GM12878 (cell line): ENCODE measurements at regions not wholly inside any gene's neighbourhood (a gene's known extent, or its start where the extent isn't known, plus 50 kb on each side); places are given as distances from the start of the nearest gene placed in this dataset.

Source experiments
- ATAC-seq: fragments of 200-7000 bp; cut with Tn5 transposase; 3 replicates; pipeline ENCODE4 v1.9.1; 2020; ENCODE audit warnings: mild to moderate bottlenecking, moderate library complexity
- BruUV-seq: library from RNA; stranded (reverse); fragments of 400-500 nt; replicated peaks from 2 replicates; lab custom pipeline; 2021; lab: Mats Ljungman, UMichigan
- CTCF ChIA-PET: fragments of 300-600 bp; sonication (Branson Sonifier 250); formaldehyde crosslinking; extraction: SDS; loops from one replicate; lab custom pipeline; 2021; ENCODE audit warnings: inconsistent platforms; lab: Yijun Ruan, JAX
- POLR2A ChIA-PET: fragments of 350-600 bp; formaldehyde crosslinking; extraction: SDS; loops from one replicate; lab custom pipeline; 2021; ENCODE audit warnings: inconsistent platforms; lab: Charles Lee
- RAD21 ChIA-PET: fragments of 300-600 bp; sonication (Branson Sonifier 250); formaldehyde crosslinking; loops from one replicate; lab custom pipeline; 2023; ENCODE audit warnings: antibody characterized with exemption; ENCODE audit not compliant: unreplicated experiment; lab: Charles Lee
- SMC1A ChIA-PET: fragments of 300-600 bp; sonication (Branson Sonifier 250); formaldehyde crosslinking; loops from one replicate; lab custom pipeline; 2023; ENCODE audit not compliant: unreplicated experiment, uncharacterized antibody; lab: Charles Lee
- DNase-seq: peaks from one replicate; pipeline ENCODE4 v3.0.0-alpha.2; 2011; ENCODE audit warnings: low read depth, low spot score
- FAIRE-seq: peaks from 3 replicates; lab custom pipeline; 2011; peaks lifted over from hg19 to GRCh38; lab: Jason Lieb, UNC
- H2AFZ ChIP-seq: 2 replicates; pipeline ENCODE4 v1.6.0; 2011; ENCODE audit warnings: low read depth, low read length, control low read depth; ENCODE audit not compliant: control insufficient read depth
- H3K27ac ChIP-seq: 2 replicates; pipeline ENCODE4 v1.5.1; 2011; ENCODE audit warnings: control low read depth; ENCODE audit not compliant: control insufficient read depth, insufficient read depth
- H3K27me3 ChIP-seq, 2 experiments: replicated peaks in 1 of 2; 2 replicates each; pipeline versions ENCODE4 v1.6.0 to v1.6.1; 2011; ENCODE audit warnings: low read length in 1 of 2; ENCODE audit not compliant: control insufficient read depth in 2 of 2, insufficient read depth in 2 of 2
- H3K36me3 ChIP-seq, 2 experiments: 2 replicates each; pipeline ENCODE4 v1.5.1; 2011; ENCODE audit warnings: low read length in 1 of 2; ENCODE audit not compliant: control insufficient read depth in 2 of 2, insufficient read depth in 2 of 2
- H3K4me1 ChIP-seq: 2 replicates; pipeline ENCODE4 v1.6.1; 2011; ENCODE audit warnings: mild to moderate bottlenecking, low read length, moderate library complexity, mixed read lengths; ENCODE audit not compliant: control insufficient read depth, insufficient read depth
- H3K4me2 ChIP-seq: 2 replicates; pipeline ENCODE4 v1.6.0; 2011; ENCODE audit warnings: control low read depth; ENCODE audit not compliant: control insufficient read depth, insufficient read depth
- H3K4me3 ChIP-seq: fragments of 200-600 bp; sonication (generic); 2 replicates; pipeline ENCODE4 v1.5.1; 2016
- H3K79me2 ChIP-seq: 2 replicates; pipeline ENCODE4 v1.6.0; 2011; ENCODE audit warnings: low read length; ENCODE audit not compliant: control insufficient read depth, insufficient read depth
- H3K9ac ChIP-seq: 2 replicates; pipeline ENCODE4 v1.8.0; 2011; ENCODE audit warnings: low read length, control low read depth, mixed read lengths; ENCODE audit not compliant: control insufficient read depth, insufficient read depth
- H3K9me3 ChIP-seq: replicated peaks from 3 replicates; pipeline ENCODE4 v1.5.1; 2011; ENCODE audit warnings: mild to moderate bottlenecking, low read length; ENCODE audit not compliant: control insufficient read depth, insufficient read depth
- H4K20me1 ChIP-seq: 2 replicates; pipeline ENCODE4 v1.6.0; 2011; ENCODE audit not compliant: control insufficient read depth, insufficient read depth
- CBX5 ChIP-seq: sonication (generic); IDR thresholded peaks from 2 replicates; pipeline ENCODE4 v1.6.1; 2016; ENCODE audit warnings: low read depth, moderate library complexity, mild to moderate bottlenecking, inconsistent platforms
- MYB ChIP-seq: fragments of 150-350 bp; IDR thresholded peaks from 2 replicates; pipeline ENCODE4 v1.6.1; 2014; ENCODE audit warnings: mild to moderate bottlenecking, low read depth, low read length, borderline replicate concordance
- NR2F1 ChIP-seq: fragments of 450-650 bp; conservative IDR thresholded peaks from 2 replicates; pipeline ENCODE4 v1.6.1; 2017; ENCODE audit warnings: mild to moderate bottlenecking
- REST ChIP-seq: IDR thresholded peaks from 2 replicates; pipeline ENCODE4 v1.6.1; 2012; ENCODE audit warnings: mild to moderate bottlenecking, low read depth, low read length
- SMAD5 ChIP-seq: IDR thresholded peaks from 2 replicates; pipeline ENCODE4 v1.6.1; 2016; ENCODE audit warnings: antibody characterized with exemption, low read depth
- TARDBP ChIP-seq: IDR thresholded peaks from 2 replicates; pipeline ENCODE4 v1.6.1; 2016; ENCODE audit warnings: borderline replicate concordance
- YY1 ChIP-seq: IDR thresholded peaks from 2 replicates; pipeline ENCODE4 v1.6.1; 2011; ENCODE audit warnings: low read depth, mild to moderate bottlenecking, low read length
- ZNF217 ChIP-seq: fragments of 450-650 bp; IDR thresholded peaks from 2 replicates; pipeline ENCODE4 v1.6.1; 2017; ENCODE audit warnings: antibody characterized with exemption, mild to moderate bottlenecking
- WGBS: methylation state at CpG from one replicate; pipeline ENCODE4 v1.1.6; 2016; ENCODE audit warnings: low lambda C conversion rate; ENCODE audit not compliant: insufficient replicate concordance, insufficient coverage; ENCODE audit errors: missing lambda C conversion rate; 5-methylcytosine and 5-hydroxymethylcytosine counted together
- in situ Hi-C: fragments of 300-500 bp; cut with MboI; formaldehyde crosslinking; loops from 9 replicates; pipeline ENCODE4 v1.14.3; 2018; ENCODE audit warnings: mixed read lengths
- intact Hi-C: fragments of 100-400 bp; cut with micrococcal nuclease; formaldehyde crosslinking; loops from one replicate; pipeline ENCODE4 v1.14.2; 2022; ENCODE audit not compliant: unreplicated experiment
- TF ChIP-seq, protein P1 (sequence below): IDR thresholded peaks from 2 replicates; pipeline ENCODE4 v1.6.1; 2012; ENCODE audit warnings: low read depth, low read length, improper control_type of control experiment

- WGBS = 69% methylated on average over 4 of the region's 4 CpGs
- Histone ChIP-seq H3K27ac (no peak overlapping the region), H3K4me2 (no peak overlapping the region), H4K20me1 (no peaks in the 10 kb centered on the region), H2AFZ (no peak overlapping the region), H3K9ac (no peak overlapping the region), H3K79me2 (no peaks in the 10 kb centered on the region), H3K4me3 (no peak overlapping the region), H3K4me1 (no peaks in the 10 kb centered on the region), H3K36me3 (no peaks in the 10 kb centered on the region), H3K9me3 (no peaks in the 10 kb centered on the region; the same call in 2 of the 3 replicates), H3K27me3 (no peaks in the 10 kb centered on the region)
- FAIRE-seq (no peak), DNase-seq (no peak), ATAC-seq (no peak)
- ChIA-PET SMC1A (no interaction called here), POLR2A (no interaction called here), RAD21 (no interaction called here), CTCF (interaction anchor here (1.1 kb wide), 1 partner anchor 15 kb away, joined by 3 read pairs; no protein-coding TSS in a partner anchor)
- in situ Hi-C loops = no loop called here
- TF ChIP-seq NR2F1 = no peak
- no peak for TF ChIP-seq TARDBP
- intact Hi-C loops = no loop called here
- no TSS peak for BruUV-seq
Measured at GRCh38 chr6:139701695-139702094, 327.2 kb upstream of the CITED2 start.

DNA sequence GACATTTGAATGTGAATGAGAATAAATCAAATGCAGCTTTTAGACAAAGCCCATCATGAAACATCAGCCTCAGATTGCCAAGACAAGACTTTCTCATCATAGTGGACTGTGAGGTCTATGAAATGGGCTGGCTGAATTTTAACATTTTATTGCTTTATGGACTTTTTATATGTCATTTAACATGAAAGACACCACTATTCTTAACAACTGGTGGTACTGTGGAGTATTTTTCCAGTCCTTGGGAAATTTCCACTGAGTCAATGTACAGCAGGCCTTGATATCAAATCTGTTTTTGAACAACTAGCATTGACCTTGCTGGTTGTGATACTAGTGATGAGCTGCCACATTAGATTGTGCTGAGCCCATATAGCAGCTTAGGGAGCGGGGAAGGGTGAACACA, 326.6 kb upstream of the CITED2 start:
- ATAC-seq = no peak
- H3K4me1 ChIP-seq = no peaks in the 10 kb centered on the region
- H3K27me3 ChIP-seq = no peaks in the 10 kb centered on the region
- in situ Hi-C loops = no loop called here
- no peaks in the 10 kb centered on the region for H4K20me1 ChIP-seq
- no TSS peak for BruUV-seq
- DNase-seq = no peak
- TF ChIP-seq ZNF217 (no peak), REST (no peak), MYB (no peak), SMAD5 (no peak), CBX5 (no peak), YY1 (no peak)
- TF ChIP-seq, protein P1, sequence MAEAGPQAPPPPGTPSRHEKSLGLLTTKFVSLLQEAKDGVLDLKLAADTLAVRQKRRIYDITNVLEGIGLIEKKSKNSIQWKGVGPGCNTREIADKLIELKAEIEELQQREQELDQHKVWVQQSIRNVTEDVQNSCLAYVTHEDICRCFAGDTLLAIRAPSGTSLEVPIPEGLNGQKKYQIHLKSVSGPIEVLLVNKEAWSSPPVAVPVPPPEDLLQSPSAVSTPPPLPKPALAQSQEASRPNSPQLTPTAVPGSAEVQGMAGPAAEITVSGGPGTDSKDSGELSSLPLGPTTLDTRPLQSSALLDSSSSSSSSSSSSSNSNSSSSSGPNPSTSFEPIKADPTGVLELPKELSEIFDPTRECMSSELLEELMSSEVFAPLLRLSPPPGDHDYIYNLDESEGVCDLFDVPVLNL = no peak
- TF ChIP-seq, all 136 proteins: peak for 0
- H3K4me2 ChIP-seq = no peak overlapping the region
- no peak overlapping the region for H3K9ac ChIP-seq
- FAIRE-seq = no peak
- no peak overlapping the region for H2AFZ ChIP-seq
- intact Hi-C loops = no loop called here
- ChIA-PET SMC1A (interaction anchor here (1.6 kb wide), 1 partner anchor 8 kb away, joined by 4 read pairs; no protein-coding TSS in a partner anchor), CTCF (interaction anchor here (1.1 kb wide), 1 partner anchor 16 kb away, joined by 3 read pairs; no protein-coding TSS in a partner anchor), POLR2A (no interaction called here), RAD21 (no interaction called here)
- no peaks in the 10 kb centered on the region for H3K36me3 ChIP-seq
- WGBS = 0% methylated on average over 1 of the region's 1 CpG
- H3K79me2 ChIP-seq = no peaks in the 10 kb centered on the region
- no peak overlapping the region for H3K4me3 ChIP-seq
- no peak overlapping the region for H3K27ac ChIP-seq
- no peaks in the 10 kb centered on the region; the same call in 2 of the 3 replicates for H3K9me3 ChIP-seq
